WI38 (cell line): ENCODE measurements at regions not wholly inside any gene's neighbourhood (a gene's known extent, or its start where the extent isn't known, plus 50 kb on each side); places are given as distances from the start of the nearest gene placed in this dataset.

Source experiments
- H3K4me3 ChIP-seq: 2 replicates; pipeline ENCODE4 v1.5.1; 2011; ENCODE audit warnings: low read depth, mild to moderate bottlenecking, control low read depth, low read length
- CTCF ChIP-seq: IDR thresholded peaks from 2 replicates; pipeline ENCODE4 v1.5.1; 2012; ENCODE audit warnings: low read depth, mild to moderate bottlenecking, control low read depth, low read length

DNA sequence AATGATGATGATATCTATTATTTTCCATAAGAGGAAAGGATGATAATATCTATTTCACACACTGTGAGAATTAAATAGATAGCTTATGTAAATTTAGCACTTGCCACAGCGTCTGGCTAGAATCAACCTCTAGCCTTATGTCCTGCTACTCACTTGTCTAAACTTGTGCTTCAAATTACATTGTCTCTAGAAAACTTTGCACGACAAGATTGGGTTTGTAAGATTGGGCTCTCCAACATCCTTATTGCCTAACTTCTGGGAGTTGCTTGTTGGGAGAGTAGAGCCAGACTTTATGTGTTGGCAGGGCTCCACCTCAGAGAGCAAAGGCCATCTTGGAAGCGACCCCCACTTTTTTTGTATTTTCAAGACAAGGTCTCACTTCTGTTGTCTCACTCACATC is 50.0 kb upstream of the POGK start:
- H3K4me3 ChIP-seq = no peak overlapping the region

More for the DNA sequence above, 50.0 kb upstream of the POGK start:
- TF ChIP-seq CTCF = no peak
